GM19467 (cell line): ENCODE measurements at regions not wholly inside any gene's neighbourhood (a gene's known extent, or its start where the extent isn't known, plus 50 kb on each side); places are given as distances from the start of the nearest gene placed in this dataset.

Experiments used
- ATAC-seq: cut with Tn5 transposase; IDR thresholded peaks from one replicate; pipeline ENCODE4 v1.9.1; 2021; ENCODE audit warnings: mild to moderate bottlenecking, moderate library complexity; ENCODE audit not compliant: unreplicated experiment

DNA sequence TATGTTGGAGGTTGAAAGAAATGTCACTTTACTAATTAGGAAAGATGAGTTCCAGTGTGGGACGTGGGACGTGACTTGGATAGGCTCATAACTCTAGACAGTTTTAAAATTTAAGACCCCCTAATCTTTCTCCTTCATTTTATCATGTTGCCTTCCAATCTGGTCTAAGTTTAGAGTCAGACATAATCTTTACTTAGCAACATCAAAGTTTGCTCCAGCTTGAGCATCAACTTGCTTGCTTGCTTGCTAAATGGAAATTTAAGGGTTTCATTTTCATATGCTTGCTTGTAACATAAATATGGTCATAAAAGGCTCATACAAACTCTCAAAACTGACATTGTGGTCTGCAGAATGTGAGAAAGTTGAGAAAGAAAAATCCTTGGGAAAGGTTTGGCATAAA lies 428.9 kb downstream of the EPHA4 start:
- ATAC-seq = no peak

DNA sequence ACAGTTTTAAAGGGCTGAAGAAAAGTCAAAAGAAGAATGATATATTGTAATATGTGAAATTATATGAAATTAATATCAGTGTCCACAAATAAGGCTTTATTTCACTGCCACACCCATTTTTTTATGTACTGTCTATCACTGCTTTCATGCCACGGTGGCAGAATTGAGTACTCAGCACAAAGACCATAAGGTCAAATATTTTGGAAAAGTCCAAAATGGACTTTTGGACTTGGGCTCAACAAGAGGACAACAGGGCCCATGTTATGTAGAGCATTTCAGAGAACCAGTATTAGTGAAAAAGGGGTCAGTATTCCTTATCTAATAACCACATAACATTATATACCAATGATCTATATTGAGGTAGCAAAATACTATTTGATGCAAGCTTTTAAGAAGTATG lies 427.2 kb downstream of the EPHA4 start:
- ATAC-seq = no peak

DNA sequence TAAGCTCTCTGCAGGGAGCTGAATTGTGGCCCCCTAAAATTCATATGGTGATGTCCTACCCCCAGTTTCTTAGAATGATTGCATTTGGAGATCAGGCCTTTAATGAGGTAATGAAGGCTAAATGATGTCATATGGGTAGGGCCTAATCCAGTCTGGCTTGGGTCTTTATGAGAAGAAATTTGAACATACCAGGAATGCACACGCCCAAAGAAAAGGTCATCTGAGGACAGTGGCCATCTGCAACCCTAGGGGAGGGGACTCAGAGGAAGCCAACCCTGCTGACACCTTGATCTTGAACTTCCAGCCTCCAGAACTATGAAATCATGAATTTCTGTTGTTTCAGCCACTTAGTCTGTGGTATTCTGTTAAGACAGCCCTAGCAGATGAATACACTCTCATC lies 426.7 kb downstream of the EPHA4 start:
- ATAC-seq = no peak

DNA sequence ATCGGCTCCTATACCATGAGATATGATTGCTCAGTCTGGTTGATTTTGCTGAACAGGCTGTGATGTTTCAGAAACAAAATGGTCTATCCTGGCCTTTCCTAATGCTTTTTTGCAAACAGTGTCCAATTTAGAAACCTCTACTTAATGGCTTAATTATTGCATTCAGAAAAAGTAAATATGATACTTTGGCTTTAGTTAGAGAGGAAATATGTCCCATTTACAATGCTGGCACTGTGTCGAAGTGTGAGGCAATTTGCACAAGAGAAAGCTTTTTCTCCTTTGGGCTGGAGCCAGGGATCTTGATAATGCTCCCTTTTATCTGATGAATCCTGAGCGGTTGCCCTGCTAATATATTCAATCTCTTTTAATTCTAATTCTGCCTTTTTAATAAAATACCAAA lies 418.9 kb downstream of the EPHA4 start:
- ATAC-seq = no peak

DNA sequence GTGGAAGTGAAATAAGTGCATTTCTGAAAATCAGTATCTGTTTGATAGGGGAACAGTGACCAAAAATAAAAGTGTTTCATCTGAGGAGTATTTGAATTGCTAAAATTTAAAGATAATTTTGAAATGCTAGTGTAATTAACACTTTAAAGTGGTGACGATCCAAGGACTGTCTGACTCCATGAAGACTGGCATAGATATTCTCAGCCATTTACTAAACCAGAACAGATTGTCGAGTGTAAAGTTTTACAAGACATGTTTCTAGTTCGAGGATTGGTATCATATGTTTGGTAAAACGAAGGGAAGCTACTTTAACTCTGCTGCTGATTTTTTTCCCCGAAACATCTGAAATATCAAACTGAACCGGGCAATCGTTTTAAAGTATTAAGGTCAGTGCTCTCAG lies 417.9 kb downstream of the EPHA4 start:
- no peak for ATAC-seq

DNA sequence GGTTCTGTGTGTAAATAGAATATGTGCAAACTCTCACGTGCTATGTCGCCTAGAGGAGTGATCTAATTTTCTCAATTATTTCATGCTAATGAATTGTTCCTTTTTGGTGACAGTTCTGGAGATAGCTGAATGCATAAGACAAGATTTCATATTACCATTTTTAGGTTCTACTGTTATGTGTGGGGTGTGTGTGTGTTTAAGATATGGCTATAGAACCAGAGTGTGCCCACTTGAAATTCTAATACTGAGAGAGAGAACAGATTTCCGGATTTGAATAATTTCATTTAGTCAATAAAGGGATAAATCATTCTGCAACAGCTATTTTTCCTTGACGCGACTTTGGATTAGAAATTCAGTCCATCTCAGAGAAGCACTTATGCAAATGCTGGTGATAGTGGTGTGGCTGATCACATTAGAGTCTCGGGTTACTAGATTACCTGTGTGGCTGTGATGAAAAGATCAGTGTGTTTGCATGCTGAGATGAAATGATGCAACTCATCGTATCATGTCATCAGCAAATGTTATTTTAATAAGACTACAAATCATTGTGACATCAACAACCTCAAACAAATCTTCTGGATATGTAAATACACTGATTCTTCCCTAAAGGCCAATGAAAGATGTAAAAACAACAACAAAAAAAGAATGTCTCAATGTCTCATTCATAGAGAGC lies 415.9 kb downstream of the EPHA4 start:
- no peak for ATAC-seq

DNA sequence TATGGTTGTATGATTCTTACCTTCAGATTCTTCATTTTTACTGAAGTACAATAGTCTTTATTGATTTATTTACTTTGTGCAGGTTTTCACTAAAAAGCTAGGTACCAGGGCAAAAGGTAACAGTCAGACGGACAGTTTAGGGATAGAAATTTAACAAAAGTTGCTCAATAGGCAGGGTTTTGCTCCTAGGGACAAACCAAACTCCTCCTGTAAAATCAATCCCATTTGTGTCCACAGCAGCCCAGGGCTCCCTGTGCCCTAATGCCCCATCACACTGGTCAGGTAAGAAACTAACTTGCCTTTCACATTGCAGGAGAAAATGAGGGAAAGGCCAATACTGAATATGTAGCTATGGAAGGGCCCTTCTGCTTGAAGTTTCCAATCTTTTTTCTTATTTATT lies 410.9 kb downstream of the EPHA4 start:
- no peak for ATAC-seq

DNA sequence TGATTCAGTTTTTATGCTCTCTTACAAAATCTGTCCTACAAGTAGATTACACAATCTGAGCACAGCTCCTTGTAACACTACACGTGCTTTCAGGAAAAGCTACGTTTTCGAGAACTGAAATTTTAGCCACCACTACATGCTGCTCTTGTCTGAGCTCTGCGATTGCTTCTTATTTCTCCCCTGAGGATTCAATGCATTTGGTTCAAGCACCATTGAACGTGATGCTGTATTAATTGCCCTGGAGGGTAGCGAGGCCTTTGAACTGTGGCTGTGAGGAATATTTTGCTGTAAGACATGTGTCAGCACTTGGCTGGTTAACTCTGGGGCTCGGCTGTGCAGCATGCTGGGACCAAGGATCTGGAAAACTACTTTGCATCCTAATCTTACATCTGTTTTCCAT lies 405.8 kb downstream of the EPHA4 start:
- no peak for ATAC-seq

DNA sequence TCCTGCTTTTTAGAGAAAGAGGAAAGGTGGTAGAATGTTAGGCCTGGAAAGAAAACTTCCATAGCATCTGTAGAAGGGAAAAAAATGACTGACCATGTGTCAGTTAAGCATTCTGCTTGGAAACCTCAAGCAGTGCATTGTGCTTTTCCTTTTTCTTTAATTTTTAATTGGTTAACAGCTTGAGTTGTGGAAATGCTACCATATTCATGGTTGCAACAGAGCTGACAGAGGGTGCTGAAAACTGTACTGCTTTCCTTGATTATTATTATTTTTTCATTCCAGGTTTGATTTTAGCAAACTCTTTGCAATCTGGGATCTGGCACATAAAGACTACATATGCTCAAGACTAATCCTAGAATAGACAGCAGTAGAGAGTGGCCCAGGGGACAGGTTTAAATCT lies 404.5 kb downstream of the EPHA4 start:
- no peak for ATAC-seq

DNA sequence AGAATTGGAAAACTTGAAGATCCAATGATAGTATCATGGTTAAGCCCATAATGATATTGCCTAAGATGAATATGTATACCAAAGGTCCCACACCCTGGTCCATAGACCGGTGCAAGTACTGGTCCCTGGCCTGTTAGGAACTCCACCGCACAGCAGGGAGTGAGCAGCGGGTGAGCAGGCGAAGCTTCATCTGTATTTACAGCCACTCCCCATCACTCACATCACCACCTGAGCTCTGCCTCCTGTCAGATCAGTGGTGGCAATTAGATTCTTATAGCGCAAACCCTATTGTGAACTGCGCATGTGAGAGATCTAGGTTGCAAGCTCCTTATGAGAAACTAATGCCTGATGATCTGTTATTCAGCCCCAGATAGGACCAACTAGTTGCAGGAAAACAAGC lies 402.4 kb downstream of the EPHA4 start:
- no peak for ATAC-seq

DNA sequence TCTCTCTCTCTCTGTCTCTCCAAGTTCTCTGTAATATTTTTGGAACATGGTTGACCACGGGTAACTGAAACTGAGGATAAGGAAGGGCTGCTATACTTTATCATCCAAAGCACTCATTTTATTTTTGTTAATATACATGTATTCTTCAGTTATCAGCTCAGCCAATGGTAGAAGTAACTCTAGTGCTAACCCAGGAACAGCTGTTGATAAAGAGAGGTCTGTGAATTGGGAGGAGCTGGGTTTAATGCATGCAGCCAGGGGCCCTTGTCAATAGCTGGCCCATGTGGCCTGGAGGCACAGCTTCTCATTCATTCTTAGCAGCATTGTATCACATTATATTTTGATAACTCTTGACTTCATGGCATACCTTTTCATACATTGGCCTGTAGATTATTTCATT lies 401.6 kb downstream of the EPHA4 start:
- ATAC-seq = no peak

DNA sequence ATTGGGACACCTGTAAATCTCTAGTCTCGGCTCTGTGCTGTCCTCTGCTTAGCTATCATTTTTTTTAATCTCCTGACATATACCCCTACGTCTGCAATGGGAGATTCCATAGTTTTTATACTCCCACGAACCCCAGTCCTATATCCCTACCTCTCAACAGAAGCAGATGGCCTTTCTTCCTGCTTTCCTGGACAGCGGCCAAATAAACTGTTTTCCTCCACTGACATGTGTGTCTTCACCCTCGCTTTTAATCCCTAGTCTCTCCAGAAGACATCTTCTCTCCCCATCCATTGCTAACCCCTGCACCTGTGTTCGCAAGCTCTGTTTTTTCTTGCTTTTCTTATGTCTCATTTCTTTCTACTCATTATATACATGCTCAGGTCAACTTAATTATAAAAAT lies 395.4 kb downstream of the EPHA4 start:
- no peak for ATAC-seq

DNA sequence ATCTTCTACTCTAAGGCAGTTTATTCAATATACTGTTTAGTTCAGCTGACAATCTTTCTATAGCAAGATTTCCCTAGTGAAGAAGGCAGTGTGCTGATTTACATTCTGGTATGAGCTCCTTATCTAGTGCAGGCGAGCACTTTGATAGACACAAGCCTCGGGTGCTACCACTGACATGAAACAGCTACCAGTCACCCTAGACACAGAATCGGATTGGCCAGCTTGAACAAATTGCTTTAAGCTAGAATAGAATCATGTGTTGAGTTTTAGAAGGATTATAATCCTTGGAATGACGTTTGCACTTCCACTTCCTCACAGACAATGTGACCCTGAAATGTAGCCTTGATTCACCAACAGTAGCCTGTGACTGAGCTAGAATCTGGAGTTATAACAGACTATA lies 394.0 kb downstream of the EPHA4 start:
- ATAC-seq = no peak

DNA sequence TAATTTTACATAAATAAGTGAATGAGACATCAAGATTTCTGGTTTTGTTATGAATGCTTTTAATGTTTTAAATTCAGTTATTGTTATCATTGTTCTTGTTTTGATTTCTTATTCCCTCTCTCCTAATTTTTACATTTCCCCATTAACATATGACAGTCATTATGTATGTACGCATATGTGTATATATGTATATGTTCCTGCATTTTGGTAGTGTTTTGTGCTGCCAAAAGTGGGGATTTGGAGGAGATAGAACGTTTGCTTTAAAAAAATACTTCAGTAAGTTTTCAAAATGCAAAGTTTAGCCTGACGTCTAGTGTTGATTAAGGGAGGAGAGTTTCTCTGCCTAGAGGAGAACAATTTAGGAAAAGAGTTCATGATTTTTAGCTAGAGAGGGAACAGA lies 385.2 kb downstream of the EPHA4 start:
- ATAC-seq = no peak

DNA sequence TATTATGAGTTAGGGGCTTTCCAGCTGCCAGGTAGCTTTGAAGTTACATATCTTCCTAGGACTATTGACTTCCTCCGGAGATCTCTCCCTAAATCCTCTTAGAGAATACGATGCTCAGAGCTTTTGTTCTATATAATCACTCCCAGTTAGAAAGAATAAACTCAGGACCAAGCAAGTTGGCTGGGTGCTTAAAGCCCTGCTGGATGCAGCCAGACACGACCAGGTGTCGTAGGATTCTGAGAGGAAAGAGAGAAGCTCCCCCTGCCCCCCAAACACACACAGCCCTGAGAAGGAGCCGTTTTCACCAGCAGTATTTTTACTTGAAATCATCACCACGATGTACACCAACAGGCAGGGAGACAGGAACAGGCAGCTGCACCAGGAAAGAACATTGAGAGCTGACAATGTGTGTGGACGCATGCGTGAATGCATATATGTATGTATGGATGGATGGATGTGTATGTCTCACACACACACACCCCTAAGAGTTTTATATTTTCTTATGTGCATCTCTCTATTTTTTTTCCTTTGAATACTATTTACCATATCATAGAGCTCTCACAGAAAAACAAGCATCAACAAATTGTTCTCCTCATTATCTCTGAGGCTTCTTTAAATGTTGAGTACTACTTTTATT lies 382.6 kb downstream of the EPHA4 start:
- ATAC-seq = no peak

DNA sequence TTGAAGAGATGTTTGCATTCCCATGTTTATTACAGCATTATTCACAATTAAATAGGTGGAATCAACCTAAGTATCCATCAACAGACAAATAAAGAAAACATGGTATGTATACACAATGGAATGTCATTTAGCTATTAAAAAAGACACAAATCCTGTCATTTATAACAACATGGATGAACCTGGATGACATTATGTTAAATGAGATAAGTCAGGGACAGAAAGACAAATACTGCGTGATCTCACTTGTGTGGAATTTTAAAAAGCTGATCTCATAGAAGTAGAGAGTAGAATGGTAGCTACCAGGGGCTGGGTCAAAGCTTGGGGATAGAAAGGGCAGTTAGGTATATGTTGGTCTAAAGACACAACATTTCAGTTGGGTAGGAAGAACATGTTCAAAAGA lies 376.3 kb downstream of the EPHA4 start:
- ATAC-seq = no peak

DNA sequence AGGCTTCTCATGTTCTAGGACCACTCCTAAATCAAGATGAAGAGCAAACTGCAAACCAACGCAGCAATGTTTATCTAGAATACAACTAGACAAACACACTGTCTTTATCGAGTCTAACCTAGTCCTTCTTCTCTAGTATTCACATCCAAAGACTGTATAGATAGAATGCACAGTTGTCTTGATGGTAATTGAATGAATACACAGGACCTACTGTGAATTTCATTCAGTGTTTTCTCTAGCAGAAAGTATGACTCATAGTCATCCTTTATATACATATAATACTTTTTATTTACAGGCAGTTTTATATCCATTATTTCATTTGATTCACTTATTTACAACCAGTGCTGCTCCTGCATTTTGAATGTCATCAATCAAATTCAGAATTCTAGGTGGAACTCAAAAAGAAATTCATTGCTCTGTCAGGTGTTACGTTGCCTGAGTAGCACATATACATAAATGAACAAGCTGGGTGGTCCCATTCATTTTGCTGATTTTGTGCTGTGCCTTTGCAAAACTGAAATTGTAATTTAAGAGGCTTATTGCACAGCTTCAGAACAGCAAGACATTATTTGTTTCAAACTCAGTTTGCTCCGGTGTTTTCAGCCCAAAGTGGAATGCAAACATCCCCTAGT lies 374.8 kb downstream of the EPHA4 start:
- no peak for ATAC-seq

DNA sequence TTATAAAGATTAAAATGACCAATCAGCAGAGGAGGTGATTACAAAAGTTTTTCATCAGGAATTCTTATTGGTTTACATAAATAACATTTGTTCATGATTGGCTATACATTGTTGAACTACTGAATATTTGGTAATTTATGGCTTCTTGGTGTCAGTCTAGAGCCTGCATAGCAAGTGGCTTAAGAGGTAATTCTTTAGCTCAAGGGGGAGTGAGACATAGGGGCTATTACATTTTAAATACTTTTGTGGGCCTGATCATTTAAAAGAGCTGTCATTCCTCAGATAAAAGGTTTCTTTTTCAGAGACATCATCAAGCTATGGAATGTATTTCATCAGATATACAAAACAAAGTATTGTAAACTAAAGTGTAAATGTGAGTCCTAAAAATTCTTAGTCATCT lies 373.8 kb downstream of the EPHA4 start:
- no peak for ATAC-seq

DNA sequence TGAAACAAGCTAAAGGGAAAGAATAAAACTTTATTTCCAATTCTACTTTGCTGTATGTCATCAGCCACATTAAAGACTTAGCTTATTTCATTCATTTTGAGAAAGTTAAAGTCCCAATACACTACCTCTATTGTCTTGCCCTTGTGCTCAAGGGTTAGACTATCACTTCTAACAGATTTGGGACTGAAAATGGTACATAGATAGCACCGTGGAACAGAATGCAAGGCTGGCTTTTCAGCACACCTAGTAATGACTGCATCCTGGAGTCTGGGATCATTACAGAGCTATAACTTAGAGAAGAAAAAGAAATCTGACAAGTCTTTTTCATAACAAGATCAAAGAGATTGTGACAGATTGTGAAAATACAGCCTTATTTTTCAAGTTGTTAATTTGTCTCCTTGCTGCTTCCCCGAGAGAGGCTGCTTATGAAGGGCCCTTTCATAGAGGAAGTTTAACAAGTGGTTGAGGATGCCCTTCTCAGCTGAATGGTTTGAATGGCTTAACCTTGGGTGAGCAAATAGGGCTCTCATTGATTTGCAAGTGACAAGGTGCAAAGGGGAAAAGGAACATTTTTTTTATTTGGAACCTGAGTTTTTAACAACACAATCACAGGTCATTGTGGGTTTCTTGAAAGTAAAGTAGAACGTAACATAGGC lies 371.8 kb downstream of the EPHA4 start:
- no peak for ATAC-seq

DNA sequence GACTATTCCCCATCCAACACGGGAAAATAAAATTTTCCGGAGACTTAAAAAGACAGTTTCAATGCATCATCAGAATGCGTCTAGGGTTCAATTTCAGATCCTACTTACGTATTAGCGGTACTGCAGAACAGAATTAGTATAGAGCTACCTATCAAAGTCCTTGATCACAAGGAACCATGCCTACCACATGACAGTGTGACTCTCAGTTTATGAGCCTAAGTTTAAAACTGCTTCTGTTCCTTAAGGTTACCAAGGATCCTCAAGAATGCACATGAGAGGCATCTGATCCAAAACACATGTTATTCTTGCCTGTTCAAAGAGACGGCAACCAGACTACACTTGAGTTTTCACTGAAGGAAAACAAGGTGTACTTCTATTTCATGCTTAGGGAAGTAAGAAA lies 369.7 kb downstream of the EPHA4 start:
- ATAC-seq = no peak

DNA sequence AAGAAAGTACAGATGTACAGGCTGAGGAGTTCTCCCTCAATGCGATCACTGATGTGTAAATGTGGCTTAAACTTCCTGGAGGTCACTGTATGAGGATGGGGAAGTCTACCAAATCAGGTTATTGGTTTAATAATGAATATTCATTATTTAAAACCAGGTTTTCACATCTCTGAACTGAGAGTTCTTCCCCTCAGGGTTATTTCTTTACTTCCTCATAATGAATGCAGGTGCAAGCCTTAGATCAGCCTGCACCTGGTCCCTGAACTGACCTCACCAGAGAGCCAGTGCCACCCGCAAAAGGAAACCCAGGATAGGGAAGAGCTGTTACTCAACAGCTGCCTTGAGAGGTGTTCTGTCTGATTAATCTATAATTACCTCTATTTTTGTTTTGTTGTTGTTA lies 369.0 kb downstream of the EPHA4 start:
- ATAC-seq = peak; percentile 82

DNA sequence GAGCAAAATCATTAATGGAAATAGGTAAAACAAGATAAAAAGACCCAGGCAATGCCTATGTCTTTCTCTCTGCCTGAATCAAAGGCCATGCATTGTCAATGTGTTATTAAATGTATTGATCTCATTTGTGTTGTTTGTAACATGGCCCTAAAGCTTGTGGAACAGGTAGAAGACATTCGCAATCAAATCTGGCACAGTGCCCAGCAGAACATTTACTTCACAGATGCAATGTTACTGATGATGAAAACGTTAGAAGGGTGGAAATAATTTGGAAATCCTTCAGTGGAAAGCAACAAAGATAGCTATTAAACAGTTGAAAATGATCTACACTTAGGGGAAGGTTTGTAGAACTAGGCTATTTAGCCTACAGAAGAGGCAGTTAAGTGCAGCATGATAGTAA lies 368.2 kb downstream of the EPHA4 start:
- no peak for ATAC-seq
